ENCODE measurements at regions not wholly inside any gene's neighbourhood (a gene's known extent, or its start where the extent isn't known, plus 50 kb on each side); places are given as distances from the start of the nearest gene placed in this dataset.

- TF ChIP-seq ZNF274 (IDR thresholded peaks at IDR 0.05; ENCODE audit: low read depth, low read length) (no peak), SUZ12 (IDR thresholded peaks at IDR 0.05; ENCODE audit: extremely low read depth, insufficient read depth, insufficient read length) (no peak)
These were observed 108.8 kb downstream of the TMA16 start for GRCh38 chr4:163603257-163603656.

Measured in NT2/D1 (cell line).